ENCODE measurements at regions not wholly inside any gene's neighbourhood (a gene's known extent, or its start where the extent isn't known, plus 50 kb on each side); places are given as distances from the start of the nearest gene placed in this dataset.

- DNase-seq, result peak in 55 of 56 donors; percentile 14 to 90 (median 73)
Observed at GRCh38 chr16:85321509-85322271, 209.4 kb upstream of the CIBAR2 start.

GRCh38 chr16:85323230-85323960 lies 211.1 kb upstream of the CIBAR2 start:
- DNase-seq, result no peak

- DNase-seq, result no peak
Observed at GRCh38 chr16:85323961-85324253, 211.6 kb upstream of the CIBAR2 start.

GRCh38 chr16:85324488-85324887 lies 212.2 kb upstream of the CIBAR2 start:
- DNase-seq, result no peak

GRCh38 chr16:85326113-85326793 lies 214.0 kb upstream of the CIBAR2 start:
- no peak for DNase-seq

GRCh38 chr16:85326794-85327181 lies 214.5 kb upstream of the CIBAR2 start:
- DNase-seq, result no peak

GRCh38 chr16:85327731-85328675 lies 215.7 kb upstream of the CIBAR2 start:
- peak in 25 of 56 donors; percentile 18 to 70 (median 42) for DNase-seq

- DNase-seq, result peak in 1 of 56 donors; percentile 53
Observed at GRCh38 chr16:85328676-85329058, 216.4 kb upstream of the CIBAR2 start.

GRCh38 chr16:85329059-85329812 lies 217.0 kb upstream of the CIBAR2 start:
- peak in 5 of 56 donors; percentile 16 to 49 (median 22) for DNase-seq

- no peak for DNase-seq
Observed at GRCh38 chr16:85330006-85330693, 217.9 kb upstream of the CIBAR2 start.

- DNase-seq, result no peak
Observed at GRCh38 chr16:85330694-85331188, 218.5 kb upstream of the CIBAR2 start.

- no peak for DNase-seq
Observed at GRCh38 chr16:85331688-85332087, 219.4 kb upstream of the CIBAR2 start.

GRCh38 chr16:85332175-85332574 lies 219.9 kb upstream of the CIBAR2 start:
- DNase-seq, result no peak

GRCh38 chr16:85333337-85333736 lies 221.1 kb upstream of the CIBAR2 start:
- no peak for DNase-seq

GRCh38 chr16:85333744-85334640 lies 221.7 kb upstream of the CIBAR2 start:
- no peak for DNase-seq

- peak in 4 of 56 donors; percentile 23 to 40 (median 33) for DNase-seq
Observed at GRCh38 chr16:85334718-85335583, 222.7 kb upstream of the CIBAR2 start.

Measured in amygdala (tissue), 56 donors.